HG03025 (cell line): ENCODE measurements at regions not wholly inside any gene's neighbourhood (a gene's known extent, or its start where the extent isn't known, plus 50 kb on each side); places are given as distances from the start of the nearest gene placed in this dataset.
A peak's percentile ranks its signal among the peaks of the same experiment; 100 is the strongest.
"Not testable (repeated sequence)": the region's sequence is repeated elsewhere in the genome, so short reads cannot be mapped to it uniquely, and the experiment has no call there.

Source experiments
- ATAC-seq: cut with Tn5 transposase; IDR thresholded peaks from one replicate; pipeline ENCODE4 v1.9.1; 2021; ENCODE audit warnings: mild to moderate bottlenecking, moderate library complexity; ENCODE audit not compliant: unreplicated experiment, low FRiP score

- ATAC-seq = not testable (repeated sequence)
Measured at GRCh38 chr2:89537862-89538261, 846.4 kb downstream of the RPIA start.

GRCh38 chr2:89544110-89544509 lies 852.6 kb downstream of the RPIA start:
- ATAC-seq = not testable (repeated sequence)

GRCh38 chr2:89579154-89579553 lies 887.7 kb downstream of the RPIA start:
- not testable (repeated sequence) for ATAC-seq

- ATAC-seq = not testable (repeated sequence)
Measured at GRCh38 chr2:89582816-89583215, 891.3 kb downstream of the RPIA start.

GRCh38 chr2:89584046-89584445 lies 892.6 kb downstream of the RPIA start:
- ATAC-seq = not testable (repeated sequence)

- not testable (repeated sequence) for ATAC-seq
Measured at GRCh38 chr2:89584868-89585557, 893.5 kb downstream of the RPIA start.

- ATAC-seq = peak; percentile 95
Measured at GRCh38 chr2:89585558-89585920, 894.1 kb downstream of the RPIA start.

- not testable (repeated sequence) for ATAC-seq
Measured at GRCh38 chr2:89599843-89600242, 908.4 kb downstream of the RPIA start.

GRCh38 chr2:89606514-89606913 lies 915.0 kb downstream of the RPIA start:
- ATAC-seq = not testable (repeated sequence)

GRCh38 chr2:89610207-89610926 lies 918.9 kb downstream of the RPIA start:
- ATAC-seq = not testable (repeated sequence)

GRCh38 chr2:89610927-89611515 lies 919.5 kb downstream of the RPIA start:
- ATAC-seq = not testable (repeated sequence)

GRCh38 chr2:89611710-89612109 lies 920.2 kb downstream of the RPIA start:
- not testable (repeated sequence) for ATAC-seq

GRCh38 chr2:89649268-89649667 lies 957.8 kb downstream of the RPIA start:
- ATAC-seq = not testable (repeated sequence)

- ATAC-seq = not testable (repeated sequence)
Measured at GRCh38 chr2:89679254-89679653, 987.8 kb downstream of the RPIA start.
